HG03103 (cell line): ENCODE measurements at regions not wholly inside any gene's neighbourhood (a gene's known extent, or its start where the extent isn't known, plus 50 kb on each side); places are given as distances from the start of the nearest gene placed in this dataset.

Experiments
- ATAC-seq: cut with Tn5 transposase; IDR thresholded peaks from one replicate; pipeline ENCODE4 v1.9.1; 2021; ENCODE audit warnings: low read depth; ENCODE audit not compliant: unreplicated experiment

GRCh38 chr14:89504091-89504490, 87.1 kb upstream of the FOXN3 start:
- ATAC-seq, result no peak

- ATAC-seq, result peak; percentile 63
Measured at GRCh38 chr14:89503431-89503996, 86.5 kb upstream of the FOXN3 start.

GRCh38 chr14:89502966-89503365, 85.9 kb upstream of the FOXN3 start:
- no peak for ATAC-seq

GRCh38 chr14:89501381-89501780, 84.3 kb upstream of the FOXN3 start:
- no peak for ATAC-seq

GRCh38 chr14:89500303-89500702, 83.3 kb upstream of the FOXN3 start:
- ATAC-seq, result no peak

- ATAC-seq, result no peak
Measured at GRCh38 chr14:89498878-89499277, 81.8 kb upstream of the FOXN3 start.

GRCh38 chr14:89495718-89496117, 78.7 kb upstream of the FOXN3 start:
- no peak for ATAC-seq

- peak; percentile 99 for ATAC-seq
Measured at GRCh38 chr14:89493877-89494634, 77.0 kb upstream of the FOXN3 start.

- no peak for ATAC-seq
Measured at GRCh38 chr14:89493406-89493805, 76.4 kb upstream of the FOXN3 start.

- no peak for ATAC-seq
Measured at GRCh38 chr14:89491711-89492381, 74.8 kb upstream of the FOXN3 start.

GRCh38 chr14:89490466-89490865, 73.4 kb upstream of the FOXN3 start:
- no peak for ATAC-seq

GRCh38 chr14:89489761-89490437, 72.9 kb upstream of the FOXN3 start:
- no peak for ATAC-seq

GRCh38 chr14:89486961-89487360, 69.9 kb upstream of the FOXN3 start:
- no peak for ATAC-seq

- no peak for ATAC-seq
Measured at GRCh38 chr14:89486505-89486904, 69.5 kb upstream of the FOXN3 start.

GRCh38 chr14:89485264-89485663, 68.2 kb upstream of the FOXN3 start:
- no peak for ATAC-seq

GRCh38 chr14:89484051-89484844, 67.2 kb upstream of the FOXN3 start:
- ATAC-seq, result no peak

GRCh38 chr14:89481196-89481595, 64.2 kb upstream of the FOXN3 start:
- no peak for ATAC-seq

- ATAC-seq, result no peak
Measured at GRCh38 chr14:89480278-89480677, 63.2 kb upstream of the FOXN3 start.

GRCh38 chr14:89479802-89480201, 62.8 kb upstream of the FOXN3 start:
- ATAC-seq, result no peak

- no peak for ATAC-seq
Measured at GRCh38 chr14:89477391-89477790, 60.4 kb upstream of the FOXN3 start.
